ENCODE measurements at regions not wholly inside any gene's neighbourhood (a gene's known extent, or its start where the extent isn't known, plus 50 kb on each side); places are given as distances from the start of the nearest gene placed in this dataset.
"Not testable (repeated sequence)": the region's sequence is repeated elsewhere in the genome, so short reads cannot be mapped to it uniquely, and the experiment has no call there.

DNA sequence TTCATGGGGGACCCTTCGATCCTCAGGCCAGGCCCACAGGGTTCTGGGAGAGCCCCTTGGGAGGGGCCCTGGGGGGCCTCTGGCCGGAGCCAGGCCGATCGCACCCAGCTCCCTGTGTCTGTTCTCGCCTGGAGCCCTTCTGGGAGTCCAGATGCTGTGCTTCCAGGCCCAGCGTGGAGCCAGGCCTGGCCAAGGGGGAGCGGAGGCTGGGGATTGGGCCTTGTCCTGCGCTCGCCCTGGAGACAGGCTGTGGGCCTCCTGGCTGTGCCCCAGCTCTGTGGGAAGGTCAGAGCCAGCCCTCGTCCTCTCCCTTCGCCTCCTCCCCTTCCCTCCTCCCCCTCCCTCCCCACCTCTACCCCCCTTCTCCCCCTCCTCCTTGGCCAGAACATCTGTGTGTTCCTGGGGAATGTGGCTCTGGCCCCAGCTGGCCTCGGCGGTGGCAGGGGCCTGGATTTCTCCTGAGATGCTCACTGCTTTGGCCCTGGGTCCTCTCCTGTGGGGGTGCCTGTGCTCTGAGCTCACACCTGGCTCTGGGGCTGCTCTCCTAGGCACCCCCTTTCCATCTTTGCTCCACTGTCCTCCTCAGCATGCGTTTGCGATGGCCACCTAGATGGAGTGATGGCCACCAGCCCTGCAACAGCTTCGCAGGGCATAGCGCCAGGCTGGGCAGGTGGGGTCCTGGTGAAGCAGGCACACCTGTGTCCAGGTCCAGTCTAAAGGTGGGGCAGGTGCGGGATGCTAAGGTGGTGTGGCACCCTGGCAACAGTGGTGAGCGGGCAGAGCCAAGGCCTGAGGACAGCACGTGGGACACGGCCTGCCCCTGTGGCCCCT is 90.6 kb upstream of the CIBAR2 start:
- no peak overlapping the region for H3K23ac ChIP-seq (ENCODE audit: low read length)
- DNase-seq, result peak; percentile 83
- peak overlapping the region; percentile 29 for H3K27ac ChIP-seq (ENCODE audit: low read depth, low read length)
- WGBS (ENCODE audit: extremely low coverage, insufficient coverage, low lambda C conversion rate), result no CpG with 5 or more reads among the region's 21 CpGs
- no peak overlapping the region for H2BK15ac ChIP-seq (replicated peaks; ENCODE audit: low read depth)
- H3K4me3 ChIP-seq (ENCODE audit: low read length), result no peak overlapping the region
- peaks cover 5% of the 10 kb centered on the region for H3K79me2 ChIP-seq (ENCODE audit: control insufficient read depth, insufficient read depth, low read length)
- peak overlapping the region; percentile 68 for H3K18ac ChIP-seq (ENCODE audit: low read length)
- H2AK5ac ChIP-seq (ENCODE audit: low read length), result no peak overlapping the region
- H3K36me3 ChIP-seq (ENCODE audit: control insufficient read depth, insufficient read depth, low read length), result no peaks in the 10 kb centered on the region
- peak overlapping the region; percentile 28 for H3K9ac ChIP-seq (ENCODE audit: low read length)
- peak overlapping the region; percentile 54 for H3K56ac ChIP-seq (ENCODE audit: low read length)
- H2BK120ac ChIP-seq (ENCODE audit: low read depth, low read length), result peak overlapping the region; percentile 7
- no peak overlapping the region for H3K4me2 ChIP-seq (ENCODE audit: low read length)
- H3K79me1 ChIP-seq (ENCODE audit: low read length), result peaks cover 15% of the 10 kb centered on the region
- no peaks in the 10 kb centered on the region for H3K27me3 ChIP-seq (ENCODE audit: insufficient read depth, low read length, poor library complexity)
- no peak overlapping the region for H4K5ac ChIP-seq (ENCODE audit: low read length)
- peaks cover 11% of the 10 kb centered on the region for H3K4me1 ChIP-seq (ENCODE audit: control insufficient read depth, low read depth, low read length)
- no peak overlapping the region for H4K8ac ChIP-seq (ENCODE audit: low read depth, low read length)
- no peak overlapping the region for H2BK5ac ChIP-seq (ENCODE audit: low read length)
- H3K4ac ChIP-seq (ENCODE audit: low read depth, low read length), result peak overlapping the region; percentile 19

DNA sequence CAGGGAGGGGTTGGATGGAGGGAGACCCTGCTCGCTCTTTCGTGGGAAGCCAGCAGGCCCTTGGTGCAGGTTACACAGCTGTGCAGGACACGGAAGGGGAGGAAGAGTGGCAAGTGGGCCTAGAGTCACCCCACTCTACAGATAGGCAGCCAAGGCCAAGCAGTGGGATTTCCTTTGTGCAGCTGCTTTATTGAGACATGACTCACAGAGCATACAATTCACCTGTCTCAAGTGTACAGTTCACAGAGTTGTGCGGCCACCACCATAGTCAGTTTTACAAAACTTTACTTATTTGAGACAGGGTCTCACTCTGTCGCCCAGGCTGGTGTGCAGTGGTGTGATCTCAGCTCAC is 91.2 kb upstream of the CIBAR2 start:
- Histone ChIP-seq H2AK5ac (ENCODE audit: low read length) (no peak overlapping the region), H3K27me3 (ENCODE audit: insufficient read depth, low read length, poor library complexity) (no peaks in the 10 kb centered on the region), H3K79me1 (ENCODE audit: low read length) (peaks cover 15% of the 10 kb centered on the region), H3K4me2 (ENCODE audit: low read length) (no peak overlapping the region), H3K56ac (ENCODE audit: low read length) (no peak overlapping the region), H3K4ac (ENCODE audit: low read depth, low read length) (no peak overlapping the region), H3K27ac (ENCODE audit: low read depth, low read length) (no peak overlapping the region), H3K23ac (ENCODE audit: low read length) (no peak overlapping the region), H3K9ac (ENCODE audit: low read length) (no peak overlapping the region), H3K36me3 (ENCODE audit: control insufficient read depth, insufficient read depth, low read length) (no peaks in the 10 kb centered on the region), H2BK15ac (replicated peaks; ENCODE audit: low read depth) (no peak overlapping the region), H3K4me3 (ENCODE audit: low read length) (no peak overlapping the region), H4K8ac (ENCODE audit: low read depth, low read length) (no peak overlapping the region), H2BK5ac (ENCODE audit: low read length) (no peak overlapping the region), H4K5ac (ENCODE audit: low read length) (no peak overlapping the region), H3K79me2 (ENCODE audit: control insufficient read depth, insufficient read depth, low read length) (peaks cover 5% of the 10 kb centered on the region), H3K18ac (ENCODE audit: low read length) (no peak overlapping the region), H2BK120ac (ENCODE audit: low read depth, low read length) (no peak overlapping the region), H3K4me1 (ENCODE audit: control insufficient read depth, low read depth, low read length) (peaks cover 11% of the 10 kb centered on the region)
- no peak for DNase-seq
- WGBS (ENCODE audit: extremely low coverage, insufficient coverage, low lambda C conversion rate), result no CpG with 5 or more reads among the region's 5 CpGs

DNA sequence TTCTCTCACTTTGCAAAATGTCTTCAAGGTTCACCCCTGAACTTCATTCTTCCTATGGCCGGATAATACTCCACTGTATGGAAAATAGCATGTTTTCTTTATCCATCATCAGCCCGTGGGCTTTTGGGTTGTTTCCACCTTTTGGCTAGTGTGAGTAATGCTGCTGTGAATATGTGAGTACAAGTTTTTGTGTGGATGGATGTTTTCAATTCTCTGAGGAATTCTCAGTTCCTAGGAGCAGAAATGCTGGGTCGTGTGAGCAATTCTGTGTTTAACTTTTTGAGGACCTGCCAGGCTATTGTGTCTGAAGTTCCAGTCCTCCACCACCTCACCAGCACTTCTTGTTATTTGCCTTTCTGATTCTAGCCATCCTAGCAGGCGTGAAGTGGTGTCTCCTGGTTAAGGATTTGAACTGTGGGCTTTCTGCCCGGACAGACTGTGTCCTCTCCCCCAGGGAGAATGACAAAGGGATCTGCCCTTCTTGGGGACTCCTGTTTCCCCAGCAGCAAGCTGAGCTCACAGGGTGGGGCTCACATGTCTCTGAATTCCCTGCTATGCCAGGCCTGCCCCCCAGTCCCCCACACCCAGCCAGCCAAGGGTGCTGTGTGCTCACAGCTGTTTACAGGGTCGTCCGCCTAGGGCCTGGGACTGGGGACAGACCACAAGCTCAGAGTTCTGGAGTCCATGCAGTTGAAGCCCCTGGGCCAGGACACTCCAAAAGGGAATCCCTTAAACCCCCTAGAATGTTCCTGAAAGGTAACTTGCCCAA is 92.2 kb upstream of the CIBAR2 start:
- H3K4me2 ChIP-seq (ENCODE audit: low read length), result no peak overlapping the region
- H3K79me2 ChIP-seq (ENCODE audit: control insufficient read depth, insufficient read depth, low read length), result peaks cover 7% of the 10 kb centered on the region
- H2BK120ac ChIP-seq (ENCODE audit: low read depth, low read length), result no peak overlapping the region
- DNase-seq, result no peak
- no CpG with 5 or more reads among the region's 7 CpGs for WGBS (ENCODE audit: extremely low coverage, insufficient coverage, low lambda C conversion rate)
- H3K18ac ChIP-seq (ENCODE audit: low read length), result no peak overlapping the region
- H3K4me1 ChIP-seq (ENCODE audit: control insufficient read depth, low read depth, low read length), result peaks cover 11% of the 10 kb centered on the region
- H3K4ac ChIP-seq (ENCODE audit: low read depth, low read length), result no peak overlapping the region
- peaks cover 19% of the 10 kb centered on the region for H3K79me1 ChIP-seq (ENCODE audit: low read length)
- H3K27ac ChIP-seq (ENCODE audit: low read depth, low read length), result no peak overlapping the region
- H3K36me3 ChIP-seq (ENCODE audit: control insufficient read depth, insufficient read depth, low read length), result no peaks in the 10 kb centered on the region
- H2BK15ac ChIP-seq (replicated peaks; ENCODE audit: low read depth), result no peak overlapping the region
- no peaks in the 10 kb centered on the region for H3K27me3 ChIP-seq (ENCODE audit: insufficient read depth, low read length, poor library complexity)
- no peak overlapping the region for H3K4me3 ChIP-seq (ENCODE audit: low read length)
- H3K56ac ChIP-seq (ENCODE audit: low read length), result no peak overlapping the region
- H3K9ac ChIP-seq (ENCODE audit: low read length), result no peak overlapping the region
- H4K8ac ChIP-seq (ENCODE audit: low read depth, low read length), result no peak overlapping the region
- H4K5ac ChIP-seq (ENCODE audit: low read length), result no peak overlapping the region
- H3K23ac ChIP-seq (ENCODE audit: low read length), result no peak overlapping the region
- no peak overlapping the region for H2BK5ac ChIP-seq (ENCODE audit: low read length)
- H2AK5ac ChIP-seq (ENCODE audit: low read length), result no peak overlapping the region

DNA sequence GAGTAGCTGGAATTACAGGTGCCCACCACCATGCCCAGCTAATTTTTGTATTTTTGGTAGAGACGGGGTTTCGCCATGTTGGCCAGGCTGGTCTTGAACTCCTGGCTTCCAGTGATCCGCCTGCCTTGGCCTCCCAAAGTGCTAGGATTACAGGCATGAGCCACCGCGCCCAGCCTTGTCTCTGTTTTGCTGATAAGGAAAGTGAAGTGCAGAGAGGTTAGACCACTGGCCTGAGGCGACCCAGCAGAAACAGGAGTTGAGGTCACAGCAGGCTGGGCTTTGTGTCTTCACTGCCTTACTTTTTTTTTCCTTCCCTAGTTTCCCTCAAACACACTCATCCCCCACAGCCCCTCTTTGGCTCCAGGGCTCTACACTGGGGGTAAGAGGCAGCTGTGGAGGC is 93.0 kb upstream of the CIBAR2 start:
- H3K9ac ChIP-seq (ENCODE audit: low read length); H3K56ac ChIP-seq (ENCODE audit: low read length); H2BK15ac ChIP-seq (replicated peaks; ENCODE audit: low read depth); H3K4me2 ChIP-seq (ENCODE audit: low read length); H2BK5ac ChIP-seq (ENCODE audit: low read length); H2AK5ac ChIP-seq (ENCODE audit: low read length); H3K23ac ChIP-seq (ENCODE audit: low read length); H3K79me2 ChIP-seq (ENCODE audit: control insufficient read depth, insufficient read depth, low read length); DNase-seq; H4K5ac ChIP-seq (ENCODE audit: low read length); H3K27me3 ChIP-seq (ENCODE audit: insufficient read depth, low read length, poor library complexity); H4K8ac ChIP-seq (ENCODE audit: low read depth, low read length); H3K4me3 ChIP-seq (ENCODE audit: low read length); H3K18ac ChIP-seq (ENCODE audit: low read length); H3K36me3 ChIP-seq (ENCODE audit: control insufficient read depth, insufficient read depth, low read length); H2BK120ac ChIP-seq (ENCODE audit: low read depth, low read length); H3K27ac ChIP-seq (ENCODE audit: low read depth, low read length): not testable (repeated sequence)
- Histone ChIP-seq H3K4ac (ENCODE audit: low read depth, low read length) (peak overlapping the region; percentile 65), H3K79me1 (ENCODE audit: low read length) (peaks cover 19% of the 10 kb centered on the region), H3K4me1 (ENCODE audit: control insufficient read depth, low read depth, low read length) (peaks cover 11% of the 10 kb centered on the region)
- WGBS (ENCODE audit: extremely low coverage, insufficient coverage, low lambda C conversion rate), result no CpG with 5 or more reads among the region's 6 CpGs

DNA sequence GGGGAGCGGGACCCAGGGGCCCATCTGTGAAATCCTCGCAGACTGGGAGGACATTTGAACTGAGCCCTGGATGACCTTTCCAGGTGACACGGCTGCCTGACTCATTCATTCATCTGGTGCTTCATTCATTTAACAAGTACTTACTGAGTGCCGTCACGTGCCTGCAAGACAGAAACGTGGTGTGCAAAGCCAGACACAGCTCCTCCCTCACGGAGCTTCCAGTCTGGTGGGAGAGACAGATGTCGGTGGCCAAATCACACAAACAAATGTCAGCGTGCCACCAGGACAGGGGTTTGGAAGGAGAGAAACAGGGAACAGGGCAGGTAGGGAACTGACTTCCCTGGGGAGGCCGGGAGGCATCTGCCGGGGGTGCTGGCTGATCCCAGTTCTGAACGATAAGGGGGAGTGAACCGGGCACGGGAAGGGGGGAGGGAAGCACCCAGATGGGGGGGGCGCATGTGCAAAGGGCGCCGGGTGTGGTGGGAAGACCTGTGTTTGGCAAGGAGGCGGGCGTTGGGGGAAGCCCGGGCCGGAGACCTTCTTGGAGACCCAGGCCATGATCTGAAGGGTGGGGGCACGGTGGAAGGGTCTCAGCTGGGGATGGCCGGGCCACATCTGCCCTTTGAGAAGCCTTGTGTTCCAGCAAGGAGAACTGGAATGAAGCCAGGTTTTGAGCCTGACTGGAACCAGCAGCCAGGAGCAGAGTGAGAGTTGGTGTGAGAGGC is 93.6 kb upstream of the CIBAR2 start:
- H2BK15ac ChIP-seq (replicated peaks; ENCODE audit: low read depth), result no peak overlapping the region
- H3K4me2 ChIP-seq (ENCODE audit: low read length), result no peak overlapping the region
- no peak overlapping the region for H4K5ac ChIP-seq (ENCODE audit: low read length)
- peak overlapping the region; percentile 54 for H3K56ac ChIP-seq (ENCODE audit: low read length)
- WGBS (ENCODE audit: extremely low coverage, insufficient coverage, low lambda C conversion rate), result no CpG with 5 or more reads among the region's 23 CpGs
- H2AK5ac ChIP-seq (ENCODE audit: low read length), result no peak overlapping the region
- peaks cover 11% of the 10 kb centered on the region for H3K4me1 ChIP-seq (ENCODE audit: control insufficient read depth, low read depth, low read length)
- H3K23ac ChIP-seq (ENCODE audit: low read length), result no peak overlapping the region
- H4K8ac ChIP-seq (ENCODE audit: low read depth, low read length), result no peak overlapping the region
- no peak overlapping the region for H2BK120ac ChIP-seq (ENCODE audit: low read depth, low read length)
- H3K27ac ChIP-seq (ENCODE audit: low read depth, low read length), result no peak overlapping the region
- no peak overlapping the region for H2BK5ac ChIP-seq (ENCODE audit: low read length)
- H3K4ac ChIP-seq (ENCODE audit: low read depth, low read length), result peak overlapping the region; percentile 65
- H3K36me3 ChIP-seq (ENCODE audit: control insufficient read depth, insufficient read depth, low read length), result no peaks in the 10 kb centered on the region
- DNase-seq, result peak; percentile 61
- H3K18ac ChIP-seq (ENCODE audit: low read length), result peak overlapping the region; percentile 30
- peaks cover 5% of the 10 kb centered on the region for H3K79me2 ChIP-seq (ENCODE audit: control insufficient read depth, insufficient read depth, low read length)
- H3K27me3 ChIP-seq (ENCODE audit: insufficient read depth, low read length, poor library complexity), result no peaks in the 10 kb centered on the region
- H3K4me3 ChIP-seq (ENCODE audit: low read length), result no peak overlapping the region
- H3K79me1 ChIP-seq (ENCODE audit: low read length), result peaks cover 15% of the 10 kb centered on the region
- peak overlapping the region; percentile 1 for H3K9ac ChIP-seq (ENCODE audit: low read length)

All from mesendoderm (in vitro differentiated cells).